GM12872 (cell line): ENCODE measurements at regions not wholly inside any gene's neighbourhood (a gene's known extent, or its start where the extent isn't known, plus 50 kb on each side); places are given as distances from the start of the nearest gene placed in this dataset.

Source experiments
- TF ChIP-seq, protein P1 (sequence below): IDR thresholded peaks from 3 replicates; pipeline ENCODE4 v1.5.1; 2011; ENCODE audit warnings: low read depth, mild to moderate bottlenecking, low read length, moderate library complexity; ENCODE audit not compliant: insufficient read depth

DNA sequence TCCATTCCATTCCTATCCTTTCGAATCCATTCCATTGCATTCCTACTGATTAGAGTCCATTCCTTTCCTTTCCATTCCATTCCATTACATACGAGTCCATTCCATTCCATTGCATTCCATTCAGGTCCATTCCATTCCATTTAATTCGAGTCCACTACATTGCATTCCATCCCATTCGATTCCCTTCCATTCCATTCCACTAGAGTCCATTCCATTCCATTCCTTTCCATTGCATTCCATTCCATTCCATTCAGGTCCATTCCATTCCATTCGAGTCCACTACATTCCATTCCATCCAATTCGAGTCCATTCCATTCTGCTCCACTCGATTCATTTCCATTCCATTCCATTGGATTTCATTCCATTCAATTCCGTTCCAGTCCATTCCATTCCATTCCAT lies 1133.6 kb downstream of the RPIA start:
- TF ChIP-seq, protein P1, sequence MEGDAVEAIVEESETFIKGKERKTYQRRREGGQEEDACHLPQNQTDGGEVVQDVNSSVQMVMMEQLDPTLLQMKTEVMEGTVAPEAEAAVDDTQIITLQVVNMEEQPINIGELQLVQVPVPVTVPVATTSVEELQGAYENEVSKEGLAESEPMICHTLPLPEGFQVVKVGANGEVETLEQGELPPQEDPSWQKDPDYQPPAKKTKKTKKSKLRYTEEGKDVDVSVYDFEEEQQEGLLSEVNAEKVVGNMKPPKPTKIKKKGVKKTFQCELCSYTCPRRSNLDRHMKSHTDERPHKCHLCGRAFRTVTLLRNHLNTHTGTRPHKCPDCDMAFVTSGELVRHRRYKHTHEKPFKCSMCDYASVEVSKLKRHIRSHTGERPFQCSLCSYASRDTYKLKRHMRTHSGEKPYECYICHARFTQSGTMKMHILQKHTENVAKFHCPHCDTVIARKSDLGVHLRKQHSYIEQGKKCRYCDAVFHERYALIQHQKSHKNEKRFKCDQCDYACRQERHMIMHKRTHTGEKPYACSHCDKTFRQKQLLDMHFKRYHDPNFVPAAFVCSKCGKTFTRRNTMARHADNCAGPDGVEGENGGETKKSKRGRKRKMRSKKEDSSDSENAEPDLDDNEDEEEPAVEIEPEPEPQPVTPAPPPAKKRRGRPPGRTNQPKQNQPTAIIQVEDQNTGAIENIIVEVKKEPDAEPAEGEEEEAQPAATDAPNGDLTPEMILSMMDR = no peak

DNA sequence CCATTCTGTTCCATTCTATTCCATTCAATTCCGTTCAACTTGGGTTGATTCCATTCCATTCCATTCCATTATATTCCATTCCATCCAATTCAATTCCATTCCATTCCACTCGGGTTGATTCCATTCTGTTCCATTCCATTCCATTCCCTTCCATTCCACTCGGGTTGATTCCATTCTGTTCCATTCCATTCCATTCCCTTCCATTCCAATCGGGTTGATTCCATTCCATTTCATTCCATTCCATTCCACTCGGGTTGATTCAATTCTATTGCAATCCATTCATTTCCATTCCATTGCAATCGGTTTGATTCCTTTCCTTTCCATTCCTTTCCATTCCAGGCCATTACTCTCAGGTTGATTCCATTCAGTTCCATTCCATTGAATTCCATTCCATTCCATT lies 1138.4 kb downstream of the RPIA start:
- TF ChIP-seq, protein P1 = no peak

DNA sequence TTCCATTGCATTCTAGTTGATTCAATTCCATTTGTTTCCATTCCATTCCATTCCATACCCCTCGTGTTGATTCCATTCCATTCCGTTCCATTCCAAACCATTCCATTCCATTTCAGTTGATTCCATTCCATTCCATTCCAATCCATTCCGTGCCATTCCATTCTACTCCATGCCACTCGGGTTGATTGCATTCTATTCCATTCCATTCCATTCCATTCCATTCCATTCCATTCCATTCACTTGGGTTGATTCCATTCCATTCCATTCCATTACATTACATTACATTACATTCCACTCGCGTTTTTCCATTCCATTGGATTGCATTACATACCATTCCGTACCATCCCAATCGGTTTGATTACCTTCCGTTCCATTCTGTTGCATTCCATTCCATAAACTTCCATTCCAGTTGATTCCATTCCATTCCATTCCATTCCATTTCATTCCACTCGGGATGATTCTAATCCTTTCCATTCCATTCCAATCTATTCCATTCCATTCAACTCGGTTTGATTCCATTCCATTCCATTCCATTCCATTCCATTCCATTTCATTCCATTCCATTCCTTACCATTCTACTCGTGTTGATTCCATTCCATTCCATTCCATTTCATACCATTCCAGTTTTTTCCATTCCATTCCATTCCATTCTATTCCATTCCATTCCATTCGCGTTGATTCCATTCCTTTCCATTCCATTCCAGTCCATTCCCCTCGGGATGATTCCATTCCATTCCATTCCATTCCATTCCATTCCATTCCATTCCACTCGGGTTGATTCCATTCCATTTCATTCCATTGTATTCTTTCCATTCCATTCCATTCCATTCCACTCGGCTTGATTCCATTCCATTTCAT lies 1140.4 kb downstream of the RPIA start:
- TF ChIP-seq, protein P1 = no peak

DNA sequence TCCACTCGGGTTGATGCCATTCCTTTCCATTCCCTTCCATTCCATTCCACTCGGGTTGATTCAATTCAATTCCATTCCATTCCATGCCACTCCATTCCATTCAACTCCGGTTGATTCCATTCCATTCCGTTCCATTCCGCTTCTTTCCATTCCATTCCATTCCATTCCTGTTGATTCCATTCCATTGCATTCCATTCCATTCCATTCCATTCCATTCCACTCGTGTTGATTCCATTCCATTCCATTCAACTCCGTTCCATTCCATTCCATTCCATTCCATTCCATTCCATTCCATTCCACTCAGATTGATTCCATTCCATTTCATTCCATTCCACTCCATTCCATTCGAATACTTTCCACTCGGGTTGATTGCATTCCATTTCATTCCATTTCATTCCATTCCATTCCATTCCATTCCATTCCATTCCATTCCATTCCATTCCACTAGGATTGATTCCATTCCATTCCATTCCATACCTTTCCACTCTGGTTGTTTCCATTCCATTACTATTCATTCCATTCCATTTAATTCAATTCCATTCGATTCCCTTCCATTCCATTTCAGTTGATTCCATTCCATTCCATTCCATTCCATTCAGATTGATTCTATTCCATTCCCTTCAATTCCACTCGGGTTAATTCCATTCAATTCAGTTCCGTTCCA lies 1141.8 kb downstream of the RPIA start:
- TF ChIP-seq, protein P1 = no peak

DNA sequence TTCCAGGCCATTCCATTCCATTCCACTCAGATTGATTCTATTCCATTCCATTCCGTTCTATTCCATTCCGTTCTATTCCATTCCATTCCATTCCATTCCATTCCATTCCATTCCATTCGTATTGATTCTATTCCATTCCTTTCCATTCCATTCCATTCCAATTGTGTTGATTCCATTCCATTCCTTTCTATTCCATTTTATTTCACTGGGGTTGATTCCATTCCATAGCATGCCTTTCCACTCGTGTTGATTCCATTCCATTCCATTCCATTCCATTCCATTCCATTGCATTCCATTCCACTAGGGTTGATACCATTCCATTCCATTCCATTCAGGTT lies 1142.3 kb downstream of the RPIA start:
- TF ChIP-seq, protein P1 = no peak

DNA sequence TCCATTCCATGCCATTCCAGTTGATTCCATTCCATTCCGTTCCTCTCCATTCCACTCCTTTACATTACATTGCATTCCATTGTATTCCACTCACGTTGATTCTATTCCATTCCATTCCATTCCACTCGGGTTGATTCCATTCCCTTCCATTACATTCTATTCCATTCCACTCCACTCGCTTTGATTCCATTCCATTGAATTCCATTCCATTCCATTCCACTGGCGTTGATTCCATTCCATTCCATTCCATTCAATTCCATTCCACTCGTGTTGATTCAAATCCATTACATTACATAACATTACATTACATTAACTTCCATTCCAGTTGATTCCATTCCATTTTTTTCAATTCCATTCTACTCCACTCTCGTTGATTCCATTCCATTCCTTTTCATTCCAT lies 1142.8 kb downstream of the RPIA start:
- TF ChIP-seq, protein P1 = no peak

DNA sequence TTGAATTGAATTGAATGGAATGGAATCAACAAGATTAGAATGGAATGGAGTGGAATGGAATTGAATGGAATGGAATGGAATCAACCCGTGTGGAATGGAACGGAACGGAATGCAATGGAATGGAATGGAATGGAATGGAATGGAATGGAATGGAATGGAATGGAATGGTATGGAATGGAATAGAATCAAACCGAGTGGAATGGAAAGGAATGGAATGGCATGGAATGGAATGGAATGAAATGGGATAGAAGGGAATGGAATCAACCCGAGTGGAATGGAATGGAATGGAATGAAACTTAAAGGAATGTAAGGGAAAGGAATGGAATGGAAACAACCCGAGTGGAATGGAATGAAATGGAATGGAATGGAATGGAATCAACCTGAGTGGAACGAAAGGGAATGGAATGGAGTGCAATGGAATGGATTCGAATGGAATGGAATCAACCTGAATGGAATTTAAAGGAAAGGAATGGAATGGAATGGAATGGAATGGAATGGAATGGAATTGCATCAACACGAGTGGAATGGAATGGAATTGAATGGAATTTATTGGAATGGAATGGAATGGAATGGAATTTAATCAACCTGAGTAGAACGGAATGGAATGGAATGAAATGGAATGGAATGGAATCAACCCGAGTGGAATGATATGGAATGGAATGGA lies 1146.6 kb downstream of the RPIA start:
- TF ChIP-seq, protein P1 = no peak
